OCI-LY3 (cell line): ENCODE measurements at regions not wholly inside any gene's neighbourhood (a gene's known extent, or its start where the extent isn't known, plus 50 kb on each side); places are given as distances from the start of the nearest gene placed in this dataset.

Experiments used
- H2AFZ ChIP-seq: fragments of 200-600, 300-600 bp; shearing (Covaris generic); 2 replicates; pipeline ENCODE4 v1.6.0; 2014; ENCODE audit warnings: antibody characterized with exemption, low read depth, low read length
- H3K27ac ChIP-seq: fragments of 200-600, 300-600 bp; sonication (generic); 2 replicates; pipeline ENCODE4 v1.5.1; 2014; ENCODE audit warnings: mild to moderate bottlenecking, low read length, moderate library complexity, mixed read lengths
- H3K27me3 ChIP-seq: fragments of 200-600, 300-600 bp; sonication (generic); 2 replicates; pipeline ENCODE4 v1.6.1; 2014; ENCODE audit warnings: low read depth, low read length, mixed read lengths
- H3K36me3 ChIP-seq: fragments of 200-600, 300-600 bp; sonication (generic); replicated peaks from 2 replicates; pipeline ENCODE3; 2014; ENCODE audit warnings: low read depth, low read length, mixed read lengths
- H3K4me1 ChIP-seq: fragments of 300-600, 200-600 bp; sonication (generic); 2 replicates; pipeline ENCODE4 v1.6.1; 2014; ENCODE audit warnings: low read length, mixed read lengths
- H3K4me2 ChIP-seq: fragments of 200-600, 300-600 bp; sonication (generic); 2 replicates; pipeline ENCODE4 v1.6.1; 2014; ENCODE audit warnings: low read length, mixed read lengths
- H3K4me3 ChIP-seq: fragments of 300-600, 200-600 bp; sonication (generic); 2 replicates; pipeline ENCODE4 v1.5.1; 2014; ENCODE audit warnings: antibody characterized with exemption, mild to moderate bottlenecking, low read length, moderate library complexity
- H3K79me2 ChIP-seq: fragments of 300-600, 200-600 bp; shearing (Covaris generic); 2 replicates; pipeline ENCODE4 v1.6.1; 2014; ENCODE audit warnings: mild to moderate bottlenecking, low read length, mixed read lengths
- H3K9ac ChIP-seq: fragments of 300-600, 200-600 bp; shearing (Covaris generic); 2 replicates; pipeline ENCODE4 v1.6.0; 2014; ENCODE audit warnings: mild to moderate bottlenecking, low read length, moderate library complexity
- H3K9me3 ChIP-seq: fragments of 200-600, 300-600 bp; shearing (Covaris generic); 2 replicates; pipeline ENCODE4 v1.6.1; 2014; ENCODE audit warnings: low read length, mixed read lengths; ENCODE audit not compliant: insufficient read depth
- H4K20me1 ChIP-seq: fragments of 200-600, 300-600 bp; sonication (generic); 2 replicates; pipeline ENCODE4 v1.6.1; 2016; ENCODE audit warnings: low read length, mixed read lengths; ENCODE audit not compliant: insufficient read depth
- CTCF ChIP-seq: fragments of 200-600, 300-600 bp; sonication (generic); IDR thresholded peaks from 2 replicates; pipeline ENCODE4 v1.5.1; 2014; ENCODE audit warnings: antibody characterized with exemption, low read length, low read depth
- EZH2phosphoT487 ChIP-seq: fragments of 200-600 bp; shearing (Covaris generic); IDR thresholded peaks from 2 replicates; pipeline ENCODE4 v1.6.1; 2018; ENCODE audit warnings: antibody characterized with exemption, mixed run types, low read depth

GRCh38 chr5:12413075-12413474, 508.8 kb upstream of the CTNND2 start:
- H3K36me3 ChIP-seq, result no peaks in the 10 kb centered on the region
- peaks cover 3% of the 10 kb centered on the region; the same call in 1 of the 2 replicates for H3K4me1 ChIP-seq
- no peaks in the 10 kb centered on the region for H3K79me2 ChIP-seq
- no peak overlapping the region for H3K4me2 ChIP-seq
- no peak overlapping the region for H2AFZ ChIP-seq
- TF ChIP-seq EZH2phosphoT487 (no peak), CTCF (no peak)
- H3K4me3 ChIP-seq, result no peak overlapping the region
- H3K27ac ChIP-seq, result no peak overlapping the region
- no peaks in the 10 kb centered on the region for H3K9me3 ChIP-seq
- H4K20me1 ChIP-seq, result no peaks in the 10 kb centered on the region
- no peak overlapping the region for H3K9ac ChIP-seq
- H3K27me3 ChIP-seq, result no peaks in the 10 kb centered on the region

GRCh38 chr5:12399868-12400267, 495.6 kb upstream of the CTNND2 start:
- H3K9ac ChIP-seq, result no peak overlapping the region
- no peak overlapping the region for H3K27ac ChIP-seq
- H3K9me3 ChIP-seq, result no peaks in the 10 kb centered on the region
- H2AFZ ChIP-seq, result no peak overlapping the region
- H3K27me3 ChIP-seq, result no peaks in the 10 kb centered on the region
- H3K4me1 ChIP-seq, result no peaks in the 10 kb centered on the region
- no peaks in the 10 kb centered on the region for H4K20me1 ChIP-seq
- no peaks in the 10 kb centered on the region for H3K36me3 ChIP-seq
- H3K4me2 ChIP-seq, result no peak overlapping the region
- H3K79me2 ChIP-seq, result no peaks in the 10 kb centered on the region
- no peak overlapping the region for H3K4me3 ChIP-seq
- no peak for TF ChIP-seq CTCF
- TF ChIP-seq EZH2phosphoT487, result no peak

GRCh38 chr5:12392246-12392645, 488.0 kb upstream of the CTNND2 start:
- H4K20me1 ChIP-seq, result no peaks in the 10 kb centered on the region
- no peaks in the 10 kb centered on the region for H3K9me3 ChIP-seq
- no peak overlapping the region for H2AFZ ChIP-seq
- H3K27me3 ChIP-seq, result no peaks in the 10 kb centered on the region
- H3K79me2 ChIP-seq, result no peaks in the 10 kb centered on the region
- no peaks in the 10 kb centered on the region for H3K4me1 ChIP-seq
- no peak overlapping the region for H3K27ac ChIP-seq
- H3K9ac ChIP-seq, result no peak overlapping the region
- no peaks in the 10 kb centered on the region for H3K36me3 ChIP-seq
- no peak for TF ChIP-seq EZH2phosphoT487
- TF ChIP-seq CTCF, result no peak
- no peak overlapping the region for H3K4me2 ChIP-seq
- H3K4me3 ChIP-seq, result no peak overlapping the region

- no peaks in the 10 kb centered on the region for H3K9me3 ChIP-seq
- no peaks in the 10 kb centered on the region for H3K4me1 ChIP-seq
- TF ChIP-seq CTCF (no peak), EZH2phosphoT487 (no peak)
- no peak overlapping the region for H3K9ac ChIP-seq
- no peak overlapping the region for H3K4me2 ChIP-seq
- no peaks in the 10 kb centered on the region for H3K36me3 ChIP-seq
- no peak overlapping the region for H2AFZ ChIP-seq
- H3K27me3 ChIP-seq, result no peaks in the 10 kb centered on the region
- H4K20me1 ChIP-seq, result no peaks in the 10 kb centered on the region
- H3K79me2 ChIP-seq, result no peaks in the 10 kb centered on the region
- H3K4me3 ChIP-seq, result no peak overlapping the region
- H3K27ac ChIP-seq, result no peak overlapping the region
Measured at GRCh38 chr5:12385095-12385494, 480.8 kb upstream of the CTNND2 start.
